GM23338 (cell line): ENCODE measurements at regions not wholly inside any gene's neighbourhood (a gene's known extent, or its start where the extent isn't known, plus 50 kb on each side); places are given as distances from the start of the nearest gene placed in this dataset.

Experiments
- ATAC-seq: fragments of 200-7000 bp; cut with Tn5 transposase; 3 replicates; pipeline ENCODE4 v1.9.1; 2020
- DNase-seq: peaks from one replicate; pipeline ENCODE4 v3.0.0-alpha.2; 2015; ENCODE audit warnings: low spot score
- H2AFZ ChIP-seq: fragments of 200-600 bp; sonication (generic); 2 replicates; pipeline ENCODE4 v1.8.0; 2016; ENCODE audit warnings: antibody characterized with exemption, mild to moderate bottlenecking, moderate library complexity
- H3F3A ChIP-seq: fragments of 200-600 bp; sonication (generic); replicated peaks from 2 replicates; pipeline ENCODE4 v1.8.0; 2017; ENCODE audit warnings: antibody characterized with exemption, mixed run types, low read depth
- H3K27ac ChIP-seq: fragments of 200-600 bp; sonication (generic); 2 replicates; pipeline ENCODE4 v1.6.1; 2016; ENCODE audit warnings: low read depth
- H3K27me3 ChIP-seq: fragments of 200-600 bp; sonication (generic); 2 replicates; pipeline ENCODE4 v1.8.0; 2016; ENCODE audit warnings: mild to moderate bottlenecking, mixed run types, moderate library complexity; ENCODE audit not compliant: insufficient read depth
- H3K36me3 ChIP-seq: fragments of 200-600 bp; sonication (generic); 2 replicates; pipeline ENCODE4 v1.8.0; 2016; ENCODE audit warnings: mild to moderate bottlenecking; ENCODE audit not compliant: insufficient read depth
- H3K4me1 ChIP-seq: fragments of 200-600 bp; sonication (generic); 2 replicates; pipeline ENCODE4 v1.8.0; 2016; ENCODE audit warnings: mild to moderate bottlenecking, moderate library complexity; ENCODE audit not compliant: insufficient read depth
- H3K4me2 ChIP-seq: fragments of 200-600 bp; sonication (generic); 2 replicates; pipeline ENCODE4 v1.7.1; 2017; ENCODE audit warnings: mixed run types
- H3K4me3 ChIP-seq: fragments of 200-600 bp; sonication (generic); 2 replicates; pipeline ENCODE4 v1.6.1; 2016; ENCODE audit warnings: mixed run types
- H3K79me2 ChIP-seq: fragments of 200-600 bp; sonication (generic); replicated peaks from 2 replicates; pipeline ENCODE4 v1.8.0; 2017; ENCODE audit warnings: mild to moderate bottlenecking; ENCODE audit not compliant: insufficient read depth
- H3K9me2 ChIP-seq: fragments of 200-600 bp; sonication (generic); 2 replicates; pipeline ENCODE4 v1.8.0; 2017; ENCODE audit not compliant: insufficient read depth
- H4K20me1 ChIP-seq: fragments of 200-600 bp; sonication (generic); replicated peaks from 2 replicates; pipeline ENCODE4 v1.8.0; 2017; ENCODE audit warnings: mild to moderate bottlenecking; ENCODE audit not compliant: insufficient read depth
- H3K27ac Mint-ChIP-seq: 2 replicates; pipeline ENCODE4 v1.8.0; 2020; ENCODE audit warnings: inconsistent platforms, mild to moderate bottlenecking, moderate library complexity, mixed read lengths
- H3K27me3 Mint-ChIP-seq: 3 replicates; pipeline ENCODE4 v1.8.0; 2022; ENCODE audit warnings: low read depth, mild to moderate bottlenecking, moderate library complexity, mixed read lengths, inconsistent platforms; ENCODE audit not compliant: insufficient read depth, poor library complexity
- H3K36me3 Mint-ChIP-seq: 3 replicates; pipeline ENCODE4 v1.8.0; 2021; ENCODE audit warnings: low read depth, mild to moderate bottlenecking, inconsistent platforms, moderate library complexity, mixed read lengths
- H3K4me1 Mint-ChIP-seq: 3 replicates; pipeline ENCODE4 v1.8.0; 2020; ENCODE audit warnings: mild to moderate bottlenecking, inconsistent platforms, mixed read lengths
- H3K4me3 Mint-ChIP-seq: 3 replicates; pipeline ENCODE4 v1.8.0; 2021; ENCODE audit warnings: moderate library complexity, mild to moderate bottlenecking, inconsistent platforms, mixed read lengths
- H3K9me3 Mint-ChIP-seq: 3 replicates; pipeline ENCODE4 v1.8.0; 2020; ENCODE audit warnings: moderate library complexity, mild to moderate bottlenecking, inconsistent platforms, mixed read lengths
- CREB1 ChIP-seq: fragments of 250-450 bp; sonication (Bioruptor Pico); IDR thresholded peaks from 2 replicates; pipeline ENCODE4 v1.5.0; 2020; ENCODE audit warnings: low read depth, mild to moderate bottlenecking, moderate library complexity
- CTCF ChIP-seq, 2 experiments: fragments of 200-600 bp in 1 of 2; sonication (generic) in 1 of 2; conservative IDR thresholded peaks; 2 replicates each; pipeline versions ENCODE4 v1.5.1 to v1.6.1; 2016 to 2017; ENCODE audit warnings: antibody characterized with exemption in 2 of 2, low read depth in 2 of 2, mild to moderate bottlenecking in 2 of 2, moderate library complexity in 1 of 2
- ETS1 ChIP-seq: IDR thresholded peaks from 2 replicates; pipeline ENCODE4 v1.6.1; 2016; ENCODE audit warnings: antibody characterized with exemption
- EZH2 ChIP-seq: fragments of 200-600 bp; sonication (generic); IDR thresholded peaks from one replicate; pipeline ENCODE4 v1.8.0; 2017; ENCODE audit warnings: antibody characterized with exemption, mild to moderate bottlenecking, low read depth; ENCODE audit not compliant: unreplicated experiment
- POLR2AphosphoS5 ChIP-seq: IDR thresholded peaks from 2 replicates; pipeline ENCODE4 v1.6.1; 2016; ENCODE audit warnings: antibody characterized with exemption, low read depth
- REST ChIP-seq: IDR thresholded peaks from one replicate; pipeline ENCODE4 v1.6.1; 2018; ENCODE audit warnings: antibody characterized with exemption; ENCODE audit not compliant: unreplicated experiment
- ZNF462 ChIP-seq: fragments of 250-450 bp; sonication (Bioruptor Pico); IDR thresholded peaks from 2 replicates; pipeline ENCODE4 v1.5.0; 2020; ENCODE audit warnings: mild to moderate bottlenecking, moderate library complexity

- H2AFZ ChIP-seq: no peak overlapping the region
- ATAC-seq (no peak), DNase-seq (no peak)
- H3K27ac Mint-ChIP-seq: no peak overlapping the region
- TF ChIP-seq EZH2 (no peak), REST (no peak), ZNF462 (no peak), CTCF (conservative IDR thresholded peaks at IDR 0.05; ENCODE audit: low read depth in 2 of 2) (no peak), CREB1 (CRISPR knock-in tag) (no peak), POLR2AphosphoS5 (no peak), ETS1 (no peak)
- H3K27me3 Mint-ChIP-seq: peaks cover 4% of the 10 kb centered on the region
- no peaks in the 10 kb centered on the region for H3K4me1 ChIP-seq
- no peaks in the 10 kb centered on the region for H4K20me1 ChIP-seq
- no peaks in the 10 kb centered on the region for H3K27me3 ChIP-seq
- H3K36me3 ChIP-seq: no peaks in the 10 kb centered on the region
- no peak overlapping the region for H3K27ac ChIP-seq
- H3K4me1 Mint-ChIP-seq: peaks cover 10% of the 10 kb centered on the region; the same call in 2 of the 3 replicates
- H3K4me3 ChIP-seq: no peak overlapping the region
- no peak overlapping the region for H3K4me2 ChIP-seq
- H3K79me2 ChIP-seq: no peaks in the 10 kb centered on the region
- H3K36me3 Mint-ChIP-seq: peaks cover 6% of the 10 kb centered on the region; the same call in 2 of the 3 replicates
- H3F3A ChIP-seq: no peaks in the 10 kb centered on the region
- no peak overlapping the region for H3K4me3 Mint-ChIP-seq
- H3K9me3 Mint-ChIP-seq: peaks cover 39% of the 10 kb centered on the region
- H3K9me2 ChIP-seq: no peaks in the 10 kb centered on the region
Observed at GRCh38 chr16:87149051-87149450, 168.1 kb downstream of the C16orf95 start.
